Calu3 (cell line): ENCODE measurements at regions not wholly inside any gene's neighbourhood (a gene's known extent, or its start where the extent isn't known, plus 50 kb on each side); places are given as distances from the start of the nearest gene placed in this dataset.

Experiments
- BruUV-seq: library from RNA; stranded (reverse); fragments of 400-500 nt; replicated peaks from 2 replicates; lab custom pipeline; 2021; lab: Mats Ljungman, UMichigan
- CTCF ChIA-PET: fragments of 300-600 bp; sonication (Branson Sonifier 250); formaldehyde crosslinking; loops from one replicate; lab custom pipeline; 2022; ENCODE audit warnings: antibody characterized with exemption; lab: Charles Lee
- DNase-seq: peaks from one replicate; pipeline ENCODE4 v3.0.0; 2022
- H3K27ac Mint-ChIP-seq: one replicate; pipeline ENCODE4 v1.8.0; 2022; ENCODE audit warnings: mixed read lengths; ENCODE audit not compliant: unreplicated experiment
- H3K27me3 Mint-ChIP-seq: one replicate; pipeline ENCODE4 v1.8.0; 2022; ENCODE audit warnings: mixed read lengths; ENCODE audit not compliant: unreplicated experiment
- H3K36me3 Mint-ChIP-seq: one replicate; pipeline ENCODE4 v1.8.0; 2022; ENCODE audit warnings: mild to moderate bottlenecking, moderate library complexity, mixed read lengths; ENCODE audit not compliant: insufficient read depth, unreplicated experiment
- H3K4me1 Mint-ChIP-seq: one replicate; pipeline ENCODE4 v1.8.0; 2022; ENCODE audit warnings: mild to moderate bottlenecking, low read depth, mixed read lengths; ENCODE audit not compliant: unreplicated experiment
- H3K4me3 Mint-ChIP-seq: one replicate; pipeline ENCODE4 v1.8.0; 2022; ENCODE audit warnings: mild to moderate bottlenecking, low read depth, moderate library complexity, mixed read lengths; ENCODE audit not compliant: unreplicated experiment
- H3K9me3 Mint-ChIP-seq: one replicate; pipeline ENCODE4 v1.8.0; 2022; ENCODE audit warnings: low read depth, mixed read lengths; ENCODE audit not compliant: unreplicated experiment
- intact Hi-C: fragments of 100-400 bp; cut with micrococcal nuclease; formaldehyde crosslinking; loops from one replicate; pipeline ENCODE4 v1.10.0; 2022; ENCODE audit not compliant: unreplicated experiment
- TF ChIP-seq, protein P1 (sequence below): fragments of 200-600 bp; IDR thresholded peaks from one replicate; pipeline ENCODE4 v1.8.0; 2022; ENCODE audit warnings: antibody characterized with exemption; ENCODE audit not compliant: unreplicated experiment

DNA sequence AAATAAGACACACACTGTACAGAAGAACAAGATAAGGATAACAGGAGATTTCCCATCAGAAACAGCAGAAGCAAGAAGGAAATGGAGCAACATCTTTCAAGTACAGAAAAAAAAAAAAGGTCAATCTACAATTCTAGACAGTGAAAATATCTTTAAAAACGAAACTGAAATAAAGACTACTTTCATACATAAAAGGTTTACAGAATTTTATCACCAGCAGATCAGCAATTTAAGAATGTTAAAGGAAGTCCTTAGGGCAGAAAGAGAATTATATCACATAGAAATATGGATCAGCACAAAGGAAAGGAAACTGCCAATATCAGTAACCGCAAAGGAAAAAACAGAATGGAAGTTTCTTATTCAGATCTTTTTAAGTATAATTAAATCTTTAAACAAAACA lies 931.0 kb downstream of the EPHA4 start:
- Mint-ChIP-seq H3K4me3 (no peak overlapping the region), H3K36me3 (no peaks in the 10 kb centered on the region), H3K27ac (no peak overlapping the region), H3K27me3 (no peaks in the 10 kb centered on the region), H3K9me3 (no peaks in the 10 kb centered on the region), H3K4me1 (no peaks in the 10 kb centered on the region)
- intact Hi-C loops: no loop called here
- no peak for DNase-seq
- CTCF ChIA-PET: no interaction called here
- BruUV-seq: no TSS peak
- TF ChIP-seq, protein P1, sequence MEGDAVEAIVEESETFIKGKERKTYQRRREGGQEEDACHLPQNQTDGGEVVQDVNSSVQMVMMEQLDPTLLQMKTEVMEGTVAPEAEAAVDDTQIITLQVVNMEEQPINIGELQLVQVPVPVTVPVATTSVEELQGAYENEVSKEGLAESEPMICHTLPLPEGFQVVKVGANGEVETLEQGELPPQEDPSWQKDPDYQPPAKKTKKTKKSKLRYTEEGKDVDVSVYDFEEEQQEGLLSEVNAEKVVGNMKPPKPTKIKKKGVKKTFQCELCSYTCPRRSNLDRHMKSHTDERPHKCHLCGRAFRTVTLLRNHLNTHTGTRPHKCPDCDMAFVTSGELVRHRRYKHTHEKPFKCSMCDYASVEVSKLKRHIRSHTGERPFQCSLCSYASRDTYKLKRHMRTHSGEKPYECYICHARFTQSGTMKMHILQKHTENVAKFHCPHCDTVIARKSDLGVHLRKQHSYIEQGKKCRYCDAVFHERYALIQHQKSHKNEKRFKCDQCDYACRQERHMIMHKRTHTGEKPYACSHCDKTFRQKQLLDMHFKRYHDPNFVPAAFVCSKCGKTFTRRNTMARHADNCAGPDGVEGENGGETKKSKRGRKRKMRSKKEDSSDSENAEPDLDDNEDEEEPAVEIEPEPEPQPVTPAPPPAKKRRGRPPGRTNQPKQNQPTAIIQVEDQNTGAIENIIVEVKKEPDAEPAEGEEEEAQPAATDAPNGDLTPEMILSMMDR: no peak

DNA sequence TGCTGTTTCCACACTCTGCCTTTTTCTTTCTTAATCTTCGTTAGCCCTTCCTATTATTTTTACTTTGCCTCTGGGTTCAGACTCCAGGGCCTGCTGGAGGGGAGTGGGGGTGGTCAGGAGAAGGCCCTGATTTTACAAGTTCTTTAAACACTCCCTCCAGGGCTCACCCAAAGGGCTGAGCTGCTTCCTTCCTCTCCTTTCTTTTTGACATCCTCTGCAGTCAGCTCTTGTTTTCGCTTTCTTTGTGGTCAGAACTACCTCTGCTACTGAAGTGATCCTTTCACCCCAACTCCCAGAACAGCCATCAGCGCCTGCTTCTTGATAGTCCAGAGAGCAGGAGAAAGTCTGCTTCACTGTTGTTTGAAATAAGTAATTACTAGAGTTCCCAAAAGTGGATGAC lies 925.7 kb downstream of the EPHA4 start:
- no TSS peak for BruUV-seq
- Mint-ChIP-seq H3K36me3 (no peaks in the 10 kb centered on the region), H3K9me3 (no peaks in the 10 kb centered on the region), H3K27ac (no peak overlapping the region), H3K27me3 (no peaks in the 10 kb centered on the region), H3K4me1 (no peaks in the 10 kb centered on the region), H3K4me3 (no peak overlapping the region)
- CTCF ChIA-PET: no interaction called here
- DNase-seq: no peak
- intact Hi-C loops: no loop called here
- TF ChIP-seq, protein P1: no peak

DNA sequence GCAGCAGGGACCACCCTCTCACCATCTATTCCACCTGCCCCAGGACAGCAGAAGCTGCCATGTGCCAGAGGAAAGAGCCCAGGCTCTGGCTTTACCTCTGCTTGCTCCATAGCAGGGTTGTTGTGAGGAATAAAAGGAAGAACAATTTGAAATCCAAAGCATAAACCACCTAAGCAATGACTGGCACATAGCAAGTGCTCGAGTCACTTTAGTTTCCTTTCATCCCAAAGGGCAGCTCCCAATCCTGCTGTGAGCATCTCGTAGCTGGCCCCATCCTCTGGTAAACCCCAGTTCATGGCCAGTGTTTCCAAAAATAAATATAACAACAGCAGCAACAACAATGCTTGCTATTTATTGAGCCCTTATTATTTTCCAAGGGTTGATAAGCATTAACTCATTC lies 923.5 kb downstream of the EPHA4 start:
- Mint-ChIP-seq H3K27me3 (no peaks in the 10 kb centered on the region), H3K36me3 (no peaks in the 10 kb centered on the region), H3K4me1 (no peaks in the 10 kb centered on the region), H3K27ac (no peak overlapping the region), H3K9me3 (no peaks in the 10 kb centered on the region), H3K4me3 (no peak overlapping the region)
- intact Hi-C loops: no loop called here
- no TSS peak for BruUV-seq
- CTCF ChIA-PET: no interaction called here
- DNase-seq: no peak
- TF ChIP-seq, protein P1: no peak

DNA sequence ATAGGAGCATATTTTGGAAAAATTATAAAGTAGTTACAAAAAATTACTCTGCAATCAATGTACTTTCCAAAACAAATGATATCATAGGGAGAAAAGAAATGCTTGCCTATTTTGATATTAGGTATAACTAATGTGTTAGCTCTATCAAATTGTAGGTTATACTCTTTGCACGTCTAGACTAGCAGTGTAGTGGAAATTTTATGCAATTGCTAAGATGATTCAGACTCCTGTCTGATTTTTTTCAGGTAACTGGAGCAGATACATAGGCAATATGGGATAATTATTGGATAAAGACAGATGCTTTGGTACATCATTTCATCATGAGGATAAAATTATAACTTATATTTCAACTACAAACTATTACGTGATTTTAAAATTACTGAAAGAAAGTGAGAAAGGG lies 918.3 kb downstream of the EPHA4 start:
- DNase-seq: no peak
- Mint-ChIP-seq H3K27me3 (no peaks in the 10 kb centered on the region), H3K4me3 (no peak overlapping the region), H3K27ac (no peak overlapping the region), H3K4me1 (no peaks in the 10 kb centered on the region), H3K36me3 (no peaks in the 10 kb centered on the region), H3K9me3 (no peaks in the 10 kb centered on the region)
- intact Hi-C loops: no loop called here
- no TSS peak for BruUV-seq
- TF ChIP-seq, protein P1: no peak
- CTCF ChIA-PET: no interaction called here
